DND-41 (cell line): ENCODE measurements at regions not wholly inside any gene's neighbourhood (a gene's known extent, or its start where the extent isn't known, plus 50 kb on each side); places are given as distances from the start of the nearest gene placed in this dataset.

Experiments
- CTCF ChIP-seq: IDR thresholded peaks from 2 replicates; pipeline ENCODE4 v1.5.1; 2012; ENCODE audit warnings: borderline replicate concordance, low read length, moderate library complexity, mild to moderate bottlenecking; ENCODE audit not compliant: poor library complexity, severe bottlenecking; ENCODE audit errors: extremely low read depth
- EZH2 ChIP-seq: IDR thresholded peaks from 3 replicates; pipeline ENCODE4 v1.6.1; 2012; ENCODE audit warnings: borderline replicate concordance, low read depth, mild to moderate bottlenecking, moderate library complexity, low read length, inconsistent platforms; ENCODE audit not compliant: severe bottlenecking

GRCh38 chr12:73112035-73112816 lies 840.1 kb downstream of the TRHDE start:
- TF ChIP-seq CTCF (no peak), EZH2 (no peak)
